HUDEP-2 (cell line): ENCODE measurements at regions not wholly inside any gene's neighbourhood (a gene's known extent, or its start where the extent isn't known, plus 50 kb on each side); places are given as distances from the start of the nearest gene placed in this dataset.
"Not testable (repeated sequence)": the region's sequence is repeated elsewhere in the genome, so short reads cannot be mapped to it uniquely, and the experiment has no call there.

Experiments used
- DNase-seq, 76 experiments: peaks; one replicate each; lab custom pipeline; 2025; ENCODE audit not compliant: unreplicated experiment in 76 of 76; lab: John Stamatoyannopoulos, UW

- DNase-seq: no peak
Observed at GRCh38 chr10:9900751-9901150, 1116.9 kb upstream of the CELF2 start.

DNA sequence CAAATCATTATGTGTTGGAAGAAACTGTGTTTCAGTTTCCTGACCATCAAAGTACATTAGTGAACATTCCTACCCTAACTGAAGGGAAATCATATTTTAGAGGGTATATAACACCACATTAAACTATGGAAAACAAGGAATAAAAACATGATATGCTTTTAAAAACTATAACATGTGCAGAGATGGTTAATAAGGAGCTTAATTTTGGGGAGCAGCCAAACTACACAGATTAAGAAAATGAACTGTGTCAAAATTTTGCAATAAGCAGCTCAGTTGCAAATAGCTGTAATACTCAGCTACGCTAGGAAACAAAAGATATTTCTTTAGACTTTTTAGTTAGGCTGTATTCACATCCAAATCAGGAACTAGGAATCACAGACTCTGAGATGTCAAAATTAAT, 1115.7 kb upstream of the CELF2 start:
- DNase-seq: no peak

DNA sequence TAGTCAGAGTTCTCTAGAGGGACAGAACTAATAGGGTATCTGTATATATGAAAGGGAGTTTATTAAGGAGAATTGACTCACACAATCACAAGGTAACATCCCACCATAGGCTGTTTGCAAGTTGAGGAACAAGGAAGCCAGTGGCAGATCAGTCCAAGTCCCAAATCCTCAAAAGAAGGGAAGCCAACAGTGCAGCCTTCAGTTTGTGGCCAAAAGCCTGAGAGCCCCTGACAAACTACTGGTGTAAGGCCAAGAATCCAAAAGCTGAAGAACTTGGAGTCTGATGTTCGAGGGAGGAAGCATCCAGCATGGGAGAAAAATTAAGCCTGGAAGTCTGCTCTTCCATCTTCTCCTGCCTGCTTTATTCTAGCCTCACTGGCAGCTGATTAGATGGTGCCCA, 1107.2 kb upstream of the CELF2 start:
- DNase-seq: no peak

- DNase-seq: no peak
Observed at GRCh38 chr10:9911488-9911887, 1106.2 kb upstream of the CELF2 start.

GRCh38 chr10:9913876-9914514, 1103.7 kb upstream of the CELF2 start:
- no peak for DNase-seq

DNA sequence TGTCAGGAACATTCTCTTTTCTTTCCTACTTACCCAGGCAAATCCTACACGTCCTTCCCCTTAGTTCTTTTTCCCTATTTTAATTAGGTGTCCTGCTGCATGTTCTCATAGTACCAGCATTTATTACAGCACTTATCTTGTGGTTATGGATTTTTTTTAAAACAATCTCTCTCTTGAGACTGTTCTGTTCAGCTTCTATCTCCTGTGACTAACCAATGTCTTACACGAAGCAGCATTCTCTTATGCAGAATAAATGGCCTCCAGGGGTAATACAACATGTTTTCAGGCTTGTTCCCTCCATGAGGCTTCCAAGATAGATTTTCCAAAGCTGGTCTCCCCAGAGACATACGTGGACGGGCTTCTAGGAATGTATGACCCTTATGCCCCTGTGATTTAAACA, 1096.1 kb upstream of the CELF2 start:
- DNase-seq: no peak

DNA sequence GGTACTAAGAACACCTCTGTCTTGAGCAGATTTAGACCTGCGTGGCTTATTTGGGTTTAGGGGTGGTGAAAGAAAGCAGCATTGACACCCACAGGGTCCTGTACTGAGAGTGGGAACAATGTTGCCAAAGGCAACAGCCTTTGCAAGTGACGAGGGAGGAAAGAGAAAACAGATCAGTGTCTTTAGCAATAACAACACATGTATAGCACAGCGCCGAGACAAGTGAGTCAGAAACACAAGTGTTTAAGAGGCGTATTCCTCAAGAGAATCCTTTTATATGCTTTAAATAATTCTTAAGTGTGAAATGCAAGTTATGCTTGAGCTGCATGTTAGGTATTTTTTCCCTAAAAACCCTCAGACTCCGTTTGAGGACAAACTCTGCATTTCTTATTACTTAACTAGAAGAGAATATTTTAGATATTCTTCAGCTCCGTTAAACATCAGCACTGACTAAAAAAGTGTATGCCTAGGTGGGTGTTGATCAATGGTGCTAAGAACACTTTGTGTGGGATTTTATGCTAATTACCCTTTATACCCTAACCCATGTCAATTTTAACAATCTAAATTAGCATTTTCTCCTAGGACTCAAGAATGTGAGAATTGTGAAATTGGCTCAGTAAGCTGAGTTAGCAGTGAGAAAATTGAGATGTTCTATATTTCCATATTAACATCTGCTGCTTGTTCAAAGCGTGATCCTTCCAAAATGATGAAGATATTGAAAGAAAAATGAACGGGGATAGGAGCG, 1095.4 kb upstream of the CELF2 start:
- no peak for DNase-seq

DNA sequence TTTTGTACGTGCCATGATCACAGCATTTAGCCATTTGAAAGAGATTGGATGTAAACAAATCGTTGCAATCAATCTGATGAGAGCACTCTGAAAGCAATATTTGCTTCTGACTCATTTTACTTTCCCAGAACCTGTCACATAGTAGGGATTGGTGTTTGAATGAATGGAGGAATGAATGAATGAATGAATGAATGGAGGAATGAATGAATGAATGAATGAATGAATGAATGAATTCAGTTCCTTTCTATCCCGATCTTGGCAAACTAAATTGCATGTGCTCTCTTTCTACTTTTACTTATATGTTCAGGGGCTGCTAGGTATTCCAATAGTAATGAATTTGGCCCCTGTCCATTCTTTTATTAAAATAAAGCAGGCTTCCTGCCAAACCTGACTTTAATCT, 1091.7 kb upstream of the CELF2 start:
- no peak for DNase-seq

- no peak for DNase-seq
Observed at GRCh38 chr10:9926881-9927280, 1090.8 kb upstream of the CELF2 start.

DNA sequence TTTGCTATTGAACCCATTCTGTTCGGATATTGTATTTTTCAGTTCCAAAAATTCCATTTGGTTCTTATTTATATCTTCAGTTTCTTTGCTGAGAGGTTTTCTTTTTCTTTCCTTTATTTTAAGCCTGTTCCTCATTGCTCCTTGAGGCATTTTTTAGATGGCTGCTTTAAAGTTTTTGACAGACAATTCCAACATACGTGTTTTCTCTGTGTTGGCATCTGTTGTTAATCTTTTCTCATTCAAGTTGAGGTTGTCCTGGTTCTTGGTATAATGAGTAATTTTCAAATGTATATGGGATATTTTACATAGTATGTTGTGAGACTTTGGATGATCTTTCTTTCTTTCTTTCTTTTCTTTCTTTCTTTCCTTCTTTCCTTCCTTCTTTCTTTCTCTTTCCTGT, 1078.0 kb upstream of the CELF2 start:
- DNase-seq: no peak

- no peak for DNase-seq
Observed at GRCh38 chr10:9944690-9945089, 1073.0 kb upstream of the CELF2 start.

- DNase-seq: no peak
Observed at GRCh38 chr10:9950070-9950469, 1067.6 kb upstream of the CELF2 start.

DNA sequence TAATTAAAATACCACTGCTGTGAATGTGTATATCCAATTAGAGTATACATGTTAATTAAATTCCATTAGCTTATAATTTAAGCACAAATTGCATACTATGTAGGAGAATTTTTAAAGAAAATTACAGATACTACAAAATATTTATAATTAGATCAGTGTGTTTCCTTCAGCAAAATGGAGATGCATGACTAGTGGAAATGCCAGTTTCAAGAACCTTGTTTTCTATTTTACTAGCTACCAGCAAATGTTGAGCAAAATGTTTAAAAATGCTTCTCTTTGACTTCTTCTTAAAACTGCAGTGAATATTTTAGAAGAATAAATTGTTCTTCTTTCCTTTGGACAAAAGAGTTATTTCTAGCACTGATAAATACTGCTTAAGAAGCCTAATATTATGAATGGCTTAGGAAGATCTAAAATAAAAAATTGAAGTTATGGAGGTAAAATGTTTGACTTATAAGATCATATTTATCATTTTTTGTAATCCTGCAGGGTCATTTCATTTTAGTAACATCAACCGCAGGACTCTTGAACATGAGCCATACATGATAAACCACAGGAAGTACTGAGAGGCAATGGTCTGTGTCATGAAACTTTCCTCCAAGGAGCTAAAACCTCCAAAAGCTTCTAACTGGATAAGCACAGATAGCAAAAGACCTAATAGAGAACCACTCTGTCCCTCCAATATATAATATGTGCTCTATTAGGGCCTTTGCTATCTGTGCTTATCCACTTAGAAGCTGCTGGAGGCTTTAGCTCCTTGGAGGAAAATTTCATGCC, 1066.0 kb upstream of the CELF2 start:
- DNase-seq: no peak

GRCh38 chr10:9957351-9957750, 1060.3 kb upstream of the CELF2 start:
- DNase-seq: no peak

DNA sequence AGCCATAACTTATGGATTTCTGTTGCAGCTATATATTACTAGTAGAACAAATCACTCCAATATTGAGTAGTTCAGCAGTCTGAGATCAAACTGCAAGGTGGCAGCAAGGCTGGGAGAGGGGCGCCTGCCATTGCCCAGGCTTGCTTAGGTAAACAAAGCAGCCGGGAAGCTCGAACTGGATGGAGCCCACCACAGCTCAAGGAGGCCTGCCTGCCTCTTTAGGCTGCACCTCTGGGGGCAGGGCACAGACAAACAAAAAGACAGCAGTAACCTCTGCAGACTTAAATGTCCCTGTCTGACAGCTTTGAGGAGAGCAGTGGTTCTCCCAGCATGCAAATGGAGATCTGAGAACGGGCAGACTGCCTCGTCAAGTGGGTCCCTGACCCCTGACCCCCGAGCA, 1059.8 kb upstream of the CELF2 start:
- DNase-seq: not testable (repeated sequence)

DNA sequence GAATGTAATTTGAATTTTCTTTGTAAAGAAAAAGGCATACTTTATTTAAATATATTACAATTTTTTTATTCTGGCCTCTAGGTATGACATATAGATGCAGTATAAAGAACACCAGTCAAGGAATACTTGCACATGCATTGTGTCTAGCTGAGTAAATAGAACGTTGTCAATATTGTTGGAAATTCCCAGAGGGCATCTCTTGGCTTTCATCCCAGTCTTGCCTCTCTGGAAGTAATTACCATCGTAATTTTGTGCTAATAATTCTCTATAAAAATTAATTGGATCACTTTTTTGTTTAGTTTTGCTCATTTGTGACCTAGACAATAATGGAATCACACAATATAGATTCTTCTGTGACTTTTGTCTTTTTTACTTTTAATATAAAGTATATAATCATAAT, 1052.3 kb upstream of the CELF2 start:
- DNase-seq: no peak

GRCh38 chr10:9986786-9987185, 1030.9 kb upstream of the CELF2 start:
- DNase-seq: no peak

GRCh38 chr10:9987197-9987596, 1030.5 kb upstream of the CELF2 start:
- no peak for DNase-seq

GRCh38 chr10:9992661-9993060, 1025.0 kb upstream of the CELF2 start:
- DNase-seq: no peak

- DNase-seq: no peak
Observed at GRCh38 chr10:9994131-9994530, 1023.5 kb upstream of the CELF2 start.

DNA sequence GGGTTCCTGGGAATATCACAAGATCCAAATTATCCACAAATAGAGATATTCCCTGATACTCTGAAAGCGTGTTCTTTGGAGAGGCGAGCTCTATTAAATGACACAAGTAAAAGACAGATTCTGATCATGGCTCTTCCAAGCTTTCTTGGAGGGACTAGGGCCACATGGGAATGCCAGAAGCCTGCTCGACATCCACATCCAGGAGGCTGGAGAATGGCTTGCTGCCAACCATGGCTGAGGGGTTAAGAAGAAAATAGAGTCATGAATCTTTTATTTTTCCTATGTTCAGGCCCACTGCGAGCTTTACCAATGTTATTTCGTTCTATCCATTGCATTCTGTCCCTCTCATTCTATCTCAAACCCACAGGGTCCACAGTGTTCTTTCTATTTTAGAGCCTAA, 1018.0 kb upstream of the CELF2 start:
- DNase-seq: no peak

GRCh38 chr10:10007957-10008356, 1009.7 kb upstream of the CELF2 start:
- no peak for DNase-seq
